Neutrophil (primary cell): ENCODE measurements at regions not wholly inside any gene's neighbourhood (a gene's known extent, or its start where the extent isn't known, plus 50 kb on each side); places are given as distances from the start of the nearest gene placed in this dataset.

ENCODE experiments used
- H3K27ac ChIP-seq: fragments of 200-600 bp; sonication (generic); 2 replicates; pipeline ENCODE4 v1.5.1; 2016; ENCODE audit warnings: mild to moderate bottlenecking, moderate library complexity
- H3K27me3 ChIP-seq: fragments of 200-600 bp; sonication (generic); 2 replicates; pipeline ENCODE4 v1.6.0; 2016; ENCODE audit warnings: mild to moderate bottlenecking
- H3K36me3 ChIP-seq: fragments of 200-600 bp; sonication (generic); 2 replicates; pipeline ENCODE4 v1.5.1; 2017
- H3K4me1 ChIP-seq, 2 experiments: fragments of 200-600 bp in 1 of 2; sonication (generic) in 1 of 2; 1 replicate in 1 of 2; 2 replicates in 1 of 2; pipeline versions ENCODE4 v1.5.1 to v1.6.1; 2013 to 2016; ENCODE audit warnings: low read depth in 1 of 2, low read length in 1 of 2, mild to moderate bottlenecking in 1 of 2, moderate library complexity in 1 of 2; ENCODE audit not compliant: control insufficient read depth in 1 of 2, insufficient read depth in 1 of 2
- H3K4me3 ChIP-seq, 2 experiments: fragments of 200-600 bp in 1 of 2; sonication (generic) in 1 of 2; 1 replicate in 1 of 2; 2 replicates in 1 of 2; pipeline ENCODE4 v1.5.1; 2013 to 2016; ENCODE audit warnings: low read depth in 1 of 2, low read length in 1 of 2, mild to moderate bottlenecking in 1 of 2, moderate library complexity in 1 of 2
- H3K9me3 ChIP-seq: fragments of 200-600 bp; sonication (generic); 2 replicates; pipeline ENCODE4 v1.5.1; 2016
- CTCF ChIP-seq: fragments of 200-600 bp; sonication (generic); IDR thresholded peaks from 2 replicates; pipeline ENCODE4 v1.5.1; 2016; ENCODE audit warnings: antibody characterized with exemption

- Histone ChIP-seq H3K27me3 (no peaks in the 10 kb centered on the region), H3K4me1 (no peaks in the 10 kb centered on the region), H3K27ac (no peak overlapping the region), H3K4me3 (no peak overlapping the region), H3K9me3 (peaks cover 5% of the 10 kb centered on the region), H3K36me3 (no peaks in the 10 kb centered on the region)
- TF ChIP-seq CTCF: no peak
Observed at GRCh38 chr21:16519036-16519435, 789.3 kb downstream of the USP25 start.

GRCh38 chr21:16519644-16520043 is 789.9 kb downstream of the USP25 start:
- Histone ChIP-seq H3K4me1 (no peaks in the 10 kb centered on the region), H3K4me3 (no peak overlapping the region)
- no peak for TF ChIP-seq CTCF

GRCh38 chr21:16522548-16522947 is 792.8 kb downstream of the USP25 start:
- H3K4me1 ChIP-seq: no peaks in the 10 kb centered on the region
- H3K36me3 ChIP-seq: no peaks in the 10 kb centered on the region
- H3K4me3 ChIP-seq: no peak overlapping the region
- H3K27ac ChIP-seq: no peak overlapping the region
- no peaks in the 10 kb centered on the region for H3K9me3 ChIP-seq
- no peak for TF ChIP-seq CTCF
- H3K27me3 ChIP-seq: no peaks in the 10 kb centered on the region

More at GRCh38 chr21:16519644-16520043, 789.9 kb downstream of the USP25 start:
- Histone ChIP-seq H3K36me3 (no peaks in the 10 kb centered on the region), H3K27ac (no peak overlapping the region), H3K9me3 (peaks cover 5% of the 10 kb centered on the region), H3K27me3 (no peaks in the 10 kb centered on the region)

GRCh38 chr21:16530656-16531055 is 800.9 kb downstream of the USP25 start:
- Histone ChIP-seq H3K36me3 (no peaks in the 10 kb centered on the region), H3K4me1 (no peaks in the 10 kb centered on the region), H3K27ac (no peak overlapping the region), H3K9me3 (no peaks in the 10 kb centered on the region), H3K27me3 (no peaks in the 10 kb centered on the region), H3K4me3 (no peak overlapping the region)
- no peak for TF ChIP-seq CTCF

GRCh38 chr21:16532840-16533239 is 803.1 kb downstream of the USP25 start:
- no peaks in the 10 kb centered on the region for H3K4me1 ChIP-seq
- no peaks in the 10 kb centered on the region for H3K36me3 ChIP-seq
- no peak for TF ChIP-seq CTCF
- H3K9me3 ChIP-seq: no peaks in the 10 kb centered on the region
- H3K4me3 ChIP-seq: no peak overlapping the region
- no peak overlapping the region for H3K27ac ChIP-seq
- no peaks in the 10 kb centered on the region for H3K27me3 ChIP-seq
